ENCODE measurements at regions not wholly inside any gene's neighbourhood (a gene's known extent, or its start where the extent isn't known, plus 50 kb on each side); places are given as distances from the start of the nearest gene placed in this dataset.

DNA sequence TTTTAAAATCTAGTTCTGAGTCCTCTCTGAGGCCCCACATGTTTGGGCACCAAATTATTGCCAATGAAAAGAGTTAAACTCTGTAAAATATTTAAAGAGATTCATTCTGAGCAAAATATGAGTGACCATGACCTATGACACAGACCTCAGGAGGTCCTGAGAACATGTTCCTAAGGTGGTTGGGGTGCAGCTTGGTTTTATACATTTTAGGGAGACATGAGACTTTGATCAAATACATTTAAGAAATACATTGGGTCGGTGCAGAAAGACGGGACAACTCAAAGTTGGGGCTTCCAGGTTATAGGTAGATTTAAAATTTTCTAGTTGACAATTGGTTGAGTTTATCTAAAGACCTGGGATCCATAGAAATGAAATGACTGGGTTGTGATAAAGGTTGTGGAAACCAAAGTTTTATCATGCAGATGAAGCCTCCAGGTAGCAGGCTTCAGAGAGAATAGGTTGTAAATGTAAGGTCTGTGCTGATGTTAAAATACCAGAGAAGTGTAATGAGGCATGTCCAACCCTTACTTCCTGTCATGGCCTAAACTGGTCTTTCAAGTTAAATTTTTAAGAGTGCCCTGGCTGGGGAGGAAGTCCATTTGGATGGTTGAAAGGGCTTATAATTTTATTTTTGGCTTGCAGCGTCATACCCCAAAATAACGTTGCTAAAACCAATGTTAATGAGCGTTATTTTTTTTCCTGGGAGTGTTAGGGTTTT is 274.9 kb downstream of the NUF2 start:
- TF ChIP-seq, protein P1, sequence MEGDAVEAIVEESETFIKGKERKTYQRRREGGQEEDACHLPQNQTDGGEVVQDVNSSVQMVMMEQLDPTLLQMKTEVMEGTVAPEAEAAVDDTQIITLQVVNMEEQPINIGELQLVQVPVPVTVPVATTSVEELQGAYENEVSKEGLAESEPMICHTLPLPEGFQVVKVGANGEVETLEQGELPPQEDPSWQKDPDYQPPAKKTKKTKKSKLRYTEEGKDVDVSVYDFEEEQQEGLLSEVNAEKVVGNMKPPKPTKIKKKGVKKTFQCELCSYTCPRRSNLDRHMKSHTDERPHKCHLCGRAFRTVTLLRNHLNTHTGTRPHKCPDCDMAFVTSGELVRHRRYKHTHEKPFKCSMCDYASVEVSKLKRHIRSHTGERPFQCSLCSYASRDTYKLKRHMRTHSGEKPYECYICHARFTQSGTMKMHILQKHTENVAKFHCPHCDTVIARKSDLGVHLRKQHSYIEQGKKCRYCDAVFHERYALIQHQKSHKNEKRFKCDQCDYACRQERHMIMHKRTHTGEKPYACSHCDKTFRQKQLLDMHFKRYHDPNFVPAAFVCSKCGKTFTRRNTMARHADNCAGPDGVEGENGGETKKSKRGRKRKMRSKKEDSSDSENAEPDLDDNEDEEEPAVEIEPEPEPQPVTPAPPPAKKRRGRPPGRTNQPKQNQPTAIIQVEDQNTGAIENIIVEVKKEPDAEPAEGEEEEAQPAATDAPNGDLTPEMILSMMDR (IDR thresholded peaks at IDR 0.05): no peak
- TF ChIP-seq POLR2A (IDR thresholded peaks at IDR 0.05): no peak

All from heart left ventricle (tissue), 13 donors.